HG02970 (cell line): ENCODE measurements at regions not wholly inside any gene's neighbourhood (a gene's known extent, or its start where the extent isn't known, plus 50 kb on each side); places are given as distances from the start of the nearest gene placed in this dataset.
A peak's percentile ranks its signal among the peaks of the same experiment; 100 is the strongest.

Experiments used
- ATAC-seq: cut with Tn5 transposase; IDR thresholded peaks from one replicate; pipeline ENCODE4 v1.9.1; 2021; ENCODE audit warnings: mild to moderate bottlenecking, moderate library complexity, moderate number of reproducible peaks; ENCODE audit not compliant: unreplicated experiment, low FRiP score

DNA sequence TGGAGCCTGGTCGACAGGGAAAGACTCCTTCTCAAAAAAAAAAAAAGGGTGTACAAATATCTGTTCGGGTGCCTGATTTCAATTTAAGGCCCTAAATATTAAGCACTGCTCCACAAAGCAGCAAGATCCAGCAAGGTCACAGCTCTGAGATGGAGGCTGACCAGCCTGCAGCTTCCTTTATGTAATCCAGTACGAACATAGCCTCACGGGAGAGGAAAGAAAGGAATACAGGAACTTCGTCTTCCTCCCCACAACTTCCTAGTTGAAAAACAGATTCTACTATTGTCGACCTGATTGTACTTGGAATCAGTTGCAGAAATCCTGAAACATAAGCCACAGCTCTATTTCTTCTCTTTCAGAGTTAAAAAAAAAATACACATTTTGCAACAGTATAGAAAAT, 53.5 kb upstream of the TBC1D9 start:
- no peak for ATAC-seq

GRCh38 chr4:140808256-140808655, 52.1 kb upstream of the TBC1D9 start:
- no peak for ATAC-seq

DNA sequence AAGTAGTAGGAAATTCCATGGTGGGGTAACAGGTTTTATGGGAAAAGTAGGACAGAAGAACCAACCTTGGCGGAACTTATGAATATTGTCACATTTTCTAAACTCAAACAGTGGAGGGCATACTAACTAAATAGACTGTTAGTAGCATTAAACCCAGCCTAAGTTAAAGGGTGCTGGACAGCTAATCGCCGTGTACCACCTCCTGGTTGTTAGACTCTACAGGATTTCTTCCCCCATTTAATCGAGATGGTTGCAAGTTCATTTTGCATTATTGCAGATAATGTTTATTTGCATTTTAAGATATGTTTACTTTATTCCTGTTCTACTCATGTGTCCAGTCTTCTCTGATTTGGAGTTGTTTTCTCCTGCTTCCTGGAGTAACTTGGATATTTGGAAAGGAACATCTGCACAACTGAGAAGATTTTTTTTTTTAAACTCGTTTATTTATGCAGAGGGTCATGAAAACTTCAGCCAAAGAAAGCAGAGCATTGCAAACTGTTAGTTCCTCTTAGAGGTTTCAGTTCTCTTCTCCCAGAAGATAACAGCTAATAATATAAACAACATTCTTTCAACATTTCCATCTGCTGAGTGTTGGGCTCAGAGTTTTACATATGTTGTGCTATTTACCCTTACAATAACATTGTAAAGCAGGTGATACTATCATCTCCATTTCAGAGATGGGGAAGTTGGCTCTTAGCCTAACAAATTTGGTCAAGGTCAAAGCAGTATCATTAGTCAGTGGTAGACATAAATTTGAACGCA, 51.5 kb upstream of the TBC1D9 start:
- ATAC-seq: peak; percentile 64

DNA sequence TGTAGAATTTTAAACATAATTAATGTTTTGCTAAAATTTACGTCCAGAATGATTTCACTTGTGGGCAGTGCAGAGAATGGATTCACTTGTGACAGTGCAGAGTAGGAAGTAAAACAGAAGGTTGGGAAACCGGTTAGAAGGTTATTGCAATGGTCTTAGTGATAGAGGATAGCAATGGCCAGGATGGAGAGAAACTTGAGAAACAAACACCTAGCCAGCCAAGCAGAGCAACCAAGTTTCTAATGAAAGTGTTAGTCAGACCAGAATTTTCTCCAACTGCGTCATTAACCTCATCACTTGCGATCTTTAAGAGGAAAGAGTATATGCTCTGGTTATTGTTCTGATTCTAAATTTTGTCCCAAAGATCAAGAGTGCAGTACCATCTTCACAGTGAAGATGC, 50.0 kb upstream of the TBC1D9 start:
- peak; percentile 78 for ATAC-seq
